ENCODE measurements at regions not wholly inside any gene's neighbourhood (a gene's known extent, or its start where the extent isn't known, plus 50 kb on each side); places are given as distances from the start of the nearest gene placed in this dataset.

DNA sequence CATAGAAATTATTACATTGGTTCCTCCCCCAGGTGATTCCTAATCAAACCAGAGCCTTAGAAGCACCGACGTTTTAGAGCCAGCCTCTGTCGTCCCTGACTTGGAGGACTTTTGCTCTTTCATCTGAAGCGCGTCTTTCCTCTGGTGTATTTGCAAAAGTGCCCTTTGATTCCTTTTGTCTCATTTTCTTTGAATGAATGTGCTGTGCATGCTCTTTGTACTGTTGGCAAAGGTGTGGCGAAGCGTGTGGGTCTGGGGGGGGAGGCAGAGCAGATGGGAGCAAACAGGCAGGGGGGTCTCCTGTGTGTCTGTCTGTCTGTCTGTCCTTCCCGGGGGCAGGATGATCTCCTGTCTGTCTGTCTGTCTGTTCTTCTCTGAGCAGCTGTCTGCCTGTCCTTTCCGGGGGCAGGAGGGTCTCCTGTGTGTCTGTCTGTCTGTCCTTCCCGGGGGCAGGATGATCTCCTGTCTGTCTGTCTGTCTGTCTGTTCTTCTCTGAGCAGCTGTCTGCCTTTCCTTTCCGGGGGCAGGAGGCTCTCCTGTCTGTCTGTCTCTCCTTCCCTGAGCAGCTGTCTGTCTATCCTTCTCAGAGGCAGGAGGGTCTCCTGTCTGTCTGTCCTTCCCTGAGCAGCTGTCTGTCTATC, 205.5 kb upstream of the MYT1L start:
- TF ChIP-seq CTCF (IDR thresholded peaks at IDR 0.05 in 4 of 5, conservative IDR thresholded peaks at IDR 0.05 in 1 of 5) (no peak), POLR2A (IDR thresholded peaks at IDR 0.05) (no peak)

Measured in gastrocnemius medialis (tissue), 4 donors.